HG02870 (cell line): ENCODE measurements at regions not wholly inside any gene's neighbourhood (a gene's known extent, or its start where the extent isn't known, plus 50 kb on each side); places are given as distances from the start of the nearest gene placed in this dataset.
"Not testable (repeated sequence)": the region's sequence is repeated elsewhere in the genome, so short reads cannot be mapped to it uniquely, and the experiment has no call there.

Experiments
- ATAC-seq: cut with Tn5 transposase; IDR thresholded peaks from one replicate; pipeline ENCODE4 v1.9.1; 2021; ENCODE audit warnings: mild to moderate bottlenecking, moderate library complexity; ENCODE audit not compliant: unreplicated experiment

GRCh38 chr7:119908948-119909347 lies 364.0 kb upstream of the KCND2 start:
- ATAC-seq, result no peak

- ATAC-seq, result not testable (repeated sequence)
Observed at GRCh38 chr7:119914119-119914518, 358.9 kb upstream of the KCND2 start.

- ATAC-seq, result no peak
Observed at GRCh38 chr7:119916501-119916900, 356.5 kb upstream of the KCND2 start.

GRCh38 chr7:119918185-119918584 lies 354.8 kb upstream of the KCND2 start:
- no peak for ATAC-seq

GRCh38 chr7:119919986-119920385 lies 353.0 kb upstream of the KCND2 start:
- no peak for ATAC-seq

- no peak for ATAC-seq
Observed at GRCh38 chr7:119925581-119926289, 347.2 kb upstream of the KCND2 start.

GRCh38 chr7:119929891-119930290 lies 343.1 kb upstream of the KCND2 start:
- no peak for ATAC-seq

- no peak for ATAC-seq
Observed at GRCh38 chr7:119931230-119931824, 341.6 kb upstream of the KCND2 start.

GRCh38 chr7:119935418-119936025 lies 337.5 kb upstream of the KCND2 start:
- ATAC-seq, result peak; percentile 91

- no peak for ATAC-seq
Observed at GRCh38 chr7:119936836-119937235, 336.1 kb upstream of the KCND2 start.

- no peak for ATAC-seq
Observed at GRCh38 chr7:119937745-119938144, 335.2 kb upstream of the KCND2 start.

- no peak for ATAC-seq
Observed at GRCh38 chr7:119943942-119944600, 328.9 kb upstream of the KCND2 start.

GRCh38 chr7:119944601-119944972 lies 328.4 kb upstream of the KCND2 start:
- ATAC-seq, result no peak

GRCh38 chr7:119945822-119946221 lies 327.2 kb upstream of the KCND2 start:
- no peak for ATAC-seq

- no peak for ATAC-seq
Observed at GRCh38 chr7:119949053-119949452, 323.9 kb upstream of the KCND2 start.

GRCh38 chr7:119950390-119951041 lies 322.5 kb upstream of the KCND2 start:
- not testable (repeated sequence) for ATAC-seq

- not testable (repeated sequence) for ATAC-seq
Observed at GRCh38 chr7:119951614-119952013, 321.4 kb upstream of the KCND2 start.

GRCh38 chr7:119957335-119957734 lies 315.6 kb upstream of the KCND2 start:
- ATAC-seq, result no peak

GRCh38 chr7:119959811-119960210 lies 313.2 kb upstream of the KCND2 start:
- no peak for ATAC-seq

- no peak for ATAC-seq
Observed at GRCh38 chr7:119963654-119964053, 309.3 kb upstream of the KCND2 start.

GRCh38 chr7:119964065-119964464 lies 308.9 kb upstream of the KCND2 start:
- ATAC-seq, result no peak
